Lung (tissue), 11 donors: ENCODE measurements at regions not wholly inside any gene's neighbourhood (a gene's known extent, or its start where the extent isn't known, plus 50 kb on each side); places are given as distances from the start of the nearest gene placed in this dataset.

ENCODE experiments used
- ATAC-seq: fragments of 200-7000 bp; cut with Tn5 transposase; one replicate; pipeline ENCODE4 v1.9.1; 2020; ENCODE audit warnings: moderate number of reproducible peaks; ENCODE audit not compliant: insufficient read depth, low FRiP score
- DNase-seq, 3 donors: peaks; one replicate each; pipeline ENCODE4 v3.0.0-alpha.2; 2013 to 2017
- H3K27ac ChIP-seq, 2 donors: one replicate each; pipeline ENCODE4 v1.5.1; 2013; ENCODE audit warnings: mild to moderate bottlenecking in 2 of 2, moderate library complexity in 2 of 2, control low read depth in 1 of 2, inconsistent platforms in 1 of 2, low read depth in 1 of 2, low read length in 1 of 2
- H3K27me3 ChIP-seq, 3 donors: one replicate each; pipeline ENCODE4 v1.5.1; 2013; ENCODE audit warnings: low read length in 2 of 3; ENCODE audit not compliant: control insufficient read depth in 3 of 3, insufficient read depth in 3 of 3
- H3K36me3 ChIP-seq, 4 donors: one replicate each; pipeline ENCODE4 v1.5.1; 2013; ENCODE audit warnings: low read length in 4 of 4, mild to moderate bottlenecking in 1 of 4, moderate library complexity in 1 of 4; ENCODE audit not compliant: control insufficient read depth in 4 of 4, insufficient read depth in 4 of 4
- H3K4me1 ChIP-seq, 5 donors: one replicate each; pipeline ENCODE4 v1.5.1; 2013; ENCODE audit warnings: low read length in 5 of 5, mild to moderate bottlenecking in 2 of 5, moderate library complexity in 1 of 5; ENCODE audit not compliant: control insufficient read depth in 5 of 5, insufficient read depth in 5 of 5
- H3K4me3 ChIP-seq: one replicate; pipeline ENCODE4 v1.5.1; 2013; ENCODE audit warnings: mild to moderate bottlenecking, control low read depth, moderate library complexity
- H3K9ac ChIP-seq, 2 donors: one replicate each; pipeline ENCODE4 v1.5.1; 2013; ENCODE audit warnings: low read length in 2 of 2, control low read depth in 1 of 2; ENCODE audit not compliant: insufficient read depth in 1 of 2
- H3K9me3 ChIP-seq, 4 donors: one replicate each; pipeline ENCODE4 v1.5.1; 2013; ENCODE audit warnings: low read length in 3 of 4, mild to moderate bottlenecking in 1 of 4, moderate library complexity in 1 of 4; ENCODE audit not compliant: control insufficient read depth in 4 of 4, insufficient read depth in 3 of 4
- WGBS, 2 donors: extraction: QIAGEN DNeasy Blood & Tissue Kit; methylation state at CpG; one replicate each; pipeline ENCODE4 v1.1.7; 2013; 5-methylcytosine and 5-hydroxymethylcytosine counted together
- TF ChIP-seq, protein P1 (sequence below): IDR thresholded peaks from 2 replicates; pipeline ENCODE4 v1.5.1; 2012; ENCODE audit warnings: mild to moderate bottlenecking; ENCODE audit errors: control extremely low read depth, extremely low read depth
- donor health status: control.
- donor health status: control.
- donor health status: Bipolar disorder and iron deficiency.
- donor health status: healthy.
- donor health status: DM: yes; HTN: yes; CAD: no.

GRCh38 chr5:156036640-156037039, 290.3 kb upstream of the SGCD start:
- no peaks in the 10 kb centered on the region for H3K9me3 ChIP-seq
- no peak overlapping the region for H3K4me3 ChIP-seq
- DNase-seq (no peak), ATAC-seq (no peak)
- no peak overlapping the region for H3K9ac ChIP-seq
- TF ChIP-seq, protein P1, sequence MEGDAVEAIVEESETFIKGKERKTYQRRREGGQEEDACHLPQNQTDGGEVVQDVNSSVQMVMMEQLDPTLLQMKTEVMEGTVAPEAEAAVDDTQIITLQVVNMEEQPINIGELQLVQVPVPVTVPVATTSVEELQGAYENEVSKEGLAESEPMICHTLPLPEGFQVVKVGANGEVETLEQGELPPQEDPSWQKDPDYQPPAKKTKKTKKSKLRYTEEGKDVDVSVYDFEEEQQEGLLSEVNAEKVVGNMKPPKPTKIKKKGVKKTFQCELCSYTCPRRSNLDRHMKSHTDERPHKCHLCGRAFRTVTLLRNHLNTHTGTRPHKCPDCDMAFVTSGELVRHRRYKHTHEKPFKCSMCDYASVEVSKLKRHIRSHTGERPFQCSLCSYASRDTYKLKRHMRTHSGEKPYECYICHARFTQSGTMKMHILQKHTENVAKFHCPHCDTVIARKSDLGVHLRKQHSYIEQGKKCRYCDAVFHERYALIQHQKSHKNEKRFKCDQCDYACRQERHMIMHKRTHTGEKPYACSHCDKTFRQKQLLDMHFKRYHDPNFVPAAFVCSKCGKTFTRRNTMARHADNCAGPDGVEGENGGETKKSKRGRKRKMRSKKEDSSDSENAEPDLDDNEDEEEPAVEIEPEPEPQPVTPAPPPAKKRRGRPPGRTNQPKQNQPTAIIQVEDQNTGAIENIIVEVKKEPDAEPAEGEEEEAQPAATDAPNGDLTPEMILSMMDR, result no peak
- H3K27me3 ChIP-seq, result no peaks in the 10 kb centered on the region
- peak overlapping the region in 1 of 2 donors; percentile 69 for H3K27ac ChIP-seq
- no peaks in the 10 kb centered on the region for H3K36me3 ChIP-seq
- H3K4me1 ChIP-seq, result peaks cover 0 to 12% (median 0%) of the 10 kb centered on the region in 5 donors

GRCh38 chr5:156037151-156037909, 289.6 kb upstream of the SGCD start:
- DNase-seq, result no peak
- TF ChIP-seq, protein P1, result no peak
- no peaks in the 10 kb centered on the region for H3K36me3 ChIP-seq
- H3K27me3 ChIP-seq, result no peaks in the 10 kb centered on the region
- peaks cover 0 to 12% (median 0%) of the 10 kb centered on the region in 5 donors for H3K4me1 ChIP-seq
- H3K27ac ChIP-seq, result peak overlapping the region in 1 of 2 donors; percentile 69
- no peak for ATAC-seq
- whole genome bisulfite sequencing, 2 donors, result 69 to 76% methylated on average over 2 of the region's 2 CpGs
- H3K4me3 ChIP-seq, result no peak overlapping the region
- no peak overlapping the region for H3K9ac ChIP-seq
- no peaks in the 10 kb centered on the region for H3K9me3 ChIP-seq

DNA sequence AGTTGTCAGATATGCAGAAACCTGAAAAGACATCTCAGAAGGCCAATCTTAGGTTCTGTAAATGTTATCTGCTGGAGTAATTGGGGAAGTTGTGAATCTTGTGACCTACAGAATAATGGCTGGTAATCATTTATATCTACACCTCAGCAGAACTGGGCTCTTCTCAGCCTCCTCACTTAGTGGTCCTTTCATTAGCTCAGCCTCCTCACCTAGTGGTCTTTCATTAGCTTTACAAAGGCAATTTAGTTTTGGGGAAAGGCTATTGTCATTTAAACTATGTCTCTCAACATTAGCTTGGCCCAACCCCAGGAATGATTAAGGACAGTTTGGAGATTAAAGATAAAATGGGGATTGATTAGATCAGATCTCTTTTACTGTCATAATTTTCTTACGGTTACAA, 284.2 kb upstream of the SGCD start:
- Histone ChIP-seq H3K9ac (no peak overlapping the region), H3K9me3 (peaks cover 0 to 4% (median 0%) of the 10 kb centered on the region in 4 donors), H3K36me3 (no peaks in the 10 kb centered on the region), H3K27ac (no peak overlapping the region), H3K4me1 (peaks cover 0 to 8% (median 0%) of the 10 kb centered on the region in 5 donors), H3K4me3 (no peak overlapping the region), H3K27me3 (no peaks in the 10 kb centered on the region)
- no peak for ATAC-seq
- DNase-seq, result no peak
- TF ChIP-seq, protein P1, result no peak
- WGBS, 2 donors, result 87 to 89% methylated on average over 1 of the region's 1 CpG

- Histone ChIP-seq H3K36me3 (no peaks in the 10 kb centered on the region), H3K27ac (no peak overlapping the region), H3K9ac (no peak overlapping the region), H3K9me3 (peaks cover 0 to 4% (median 0%) of the 10 kb centered on the region in 4 donors), H3K27me3 (no peaks in the 10 kb centered on the region), H3K4me1 (peaks cover 0 to 8% (median 0%) of the 10 kb centered on the region in 5 donors), H3K4me3 (no peak overlapping the region)
- DNase-seq, result no peak
- no peak for ATAC-seq
- TF ChIP-seq, protein P1, result no peak
These were observed 283.6 kb upstream of the SGCD start for GRCh38 chr5:156043351-156043750.
